Endothelial cell of umbilical vein (primary cell): ENCODE measurements at regions not wholly inside any gene's neighbourhood (a gene's known extent, or its start where the extent isn't known, plus 50 kb on each side); places are given as distances from the start of the nearest gene placed in this dataset.
"Not testable (repeated sequence)": the region's sequence is repeated elsewhere in the genome, so short reads cannot be mapped to it uniquely, and the experiment has no call there.

Source experiments
- BruUV-seq: library from RNA; stranded (reverse); fragments of 400-500 nt; replicated peaks from 2 replicates; lab custom pipeline; 2021; lab: Mats Ljungman, UMichigan
- CTCF ChIA-PET: fragments of 300-600, 350-600 bp; sonication (Branson Sonifier 250); formaldehyde crosslinking; loops from one replicate; lab custom pipeline; 2021; ENCODE audit warnings: antibody characterized with exemption, inconsistent platforms; lab: Charles Lee
- POLR2A ChIA-PET: fragments of 300-600, 350-600 bp; sonication (Branson Sonifier 250); formaldehyde crosslinking; loops from one replicate; lab custom pipeline; 2021; ENCODE audit warnings: antibody characterized with exemption, inconsistent platforms; lab: Charles Lee
- DNase-seq: peaks from one replicate; pipeline ENCODE4 v3.0.0-alpha.2; 2011; ENCODE audit warnings: low read depth, low spot score
- FAIRE-seq: peaks from 2 replicates; lab custom pipeline; 2011; peaks lifted over from hg19 to GRCh38; lab: Jason Lieb, UNC
- H2AFZ ChIP-seq: 2 replicates; pipeline ENCODE4 v1.6.0; 2012; ENCODE audit warnings: low read depth, low read length, control low read depth, inconsistent platforms
- H3K27ac ChIP-seq: 2 replicates; pipeline ENCODE4 v1.5.1; 2011; ENCODE audit warnings: low read depth, mild to moderate bottlenecking, control low read depth, low read length, moderate library complexity; ENCODE audit not compliant: insufficient read depth
- H3K27me3 ChIP-seq, 2 experiments: 2 replicates each; pipeline versions ENCODE4 v1.6.0 to v1.6.1; 2011; ENCODE audit warnings: low read length in 2 of 2, mixed read lengths in 1 of 2; ENCODE audit not compliant: control insufficient read depth in 2 of 2, insufficient read depth in 2 of 2
- H3K36me3 ChIP-seq, 2 experiments: 2 replicates in 1 of 2; 3 replicates in 1 of 2; pipeline ENCODE4 v1.5.1; 2011; ENCODE audit warnings: low read length in 2 of 2, mild to moderate bottlenecking in 1 of 2, moderate library complexity in 1 of 2; ENCODE audit not compliant: control insufficient read depth in 2 of 2, insufficient read depth in 2 of 2; ENCODE audit errors: extremely low read depth in 1 of 2
- H3K4me1 ChIP-seq: 3 replicates; pipeline ENCODE4 v1.5.1; 2011; ENCODE audit warnings: mild to moderate bottlenecking, low read length; ENCODE audit not compliant: control insufficient read depth, insufficient read depth; ENCODE audit errors: extremely low read depth
- H3K4me2 ChIP-seq: 2 replicates; pipeline ENCODE4 v1.6.1; 2011; ENCODE audit warnings: low read length, control low read depth, mixed read lengths; ENCODE audit not compliant: insufficient read depth
- H3K4me3 ChIP-seq, 3 experiments: fragments of 200-600 bp in 1 of 3; sonication (generic), shearing (Covaris generic) in 1 of 3; replicated peaks in 1 of 3; 2 replicates each; pipeline ENCODE4 v1.5.1; 2011 to 2016; ENCODE audit warnings: control low read depth in 3 of 3, low read length in 3 of 3, mild to moderate bottlenecking in 2 of 3, inconsistent platforms in 1 of 3, low read depth in 1 of 3, moderate library complexity in 1 of 3; ENCODE audit not compliant: insufficient read depth in 1 of 3
- H3K79me2 ChIP-seq: 2 replicates; pipeline ENCODE4 v1.6.0; 2012; ENCODE audit warnings: low read length, inconsistent platforms; ENCODE audit not compliant: control insufficient read depth, insufficient read depth
- H3K9ac ChIP-seq: replicated peaks from 2 replicates; pipeline ENCODE3; 2011; ENCODE audit warnings: low read length, control low read depth; ENCODE audit not compliant: insufficient read depth; ENCODE audit errors: extremely low read depth
- H3K9me1 ChIP-seq: replicated peaks from 3 replicates; pipeline ENCODE4 v1.6.0; 2011; ENCODE audit warnings: mild to moderate bottlenecking, low read length; ENCODE audit not compliant: control insufficient read depth, insufficient read depth; ENCODE audit errors: extremely low read depth
- H3K9me3 ChIP-seq: replicated peaks from 2 replicates; pipeline ENCODE4 v1.5.1; 2012; ENCODE audit warnings: low read length, inconsistent platforms; ENCODE audit not compliant: control insufficient read depth, insufficient read depth
- H4K20me1 ChIP-seq: replicated peaks from 2 replicates; pipeline ENCODE3; 2011; ENCODE audit warnings: mild to moderate bottlenecking, low read length; ENCODE audit not compliant: control insufficient read depth, insufficient read depth; ENCODE audit errors: extremely low read depth
- EZH2 ChIP-seq: IDR thresholded peaks from 2 replicates; pipeline ENCODE4 v1.6.1; 2012; ENCODE audit warnings: borderline replicate concordance, low read depth, mild to moderate bottlenecking, moderate library complexity, low read length, inconsistent platforms; ENCODE audit not compliant: severe bottlenecking
- GATA2 ChIP-seq: IDR thresholded peaks from 2 replicates; pipeline ENCODE4 v1.7.0; 2011; ENCODE audit warnings: low read depth, mild to moderate bottlenecking, moderate library complexity, mixed read lengths, low read length; ENCODE audit not compliant: insufficient read length, insufficient read depth
- JUN ChIP-seq: IDR thresholded peaks from 2 replicates; pipeline ENCODE4 v1.6.1; 2011; ENCODE audit warnings: borderline replicate concordance, low read depth; ENCODE audit not compliant: insufficient read length, insufficient read depth
- MAX ChIP-seq: IDR thresholded peaks from 2 replicates; pipeline ENCODE4 v1.6.1; 2011; ENCODE audit not compliant: insufficient read depth, insufficient read length
- POLR2A ChIP-seq: IDR thresholded peaks from 2 replicates; pipeline ENCODE4 v1.6.1; 2012; ENCODE audit warnings: low read depth, mild to moderate bottlenecking, control low read depth, low read length
- dilution Hi-C: fragments of 300-500 bp; cut with MboI; formaldehyde crosslinking; loops from one replicate; pipeline ENCODE4 v1.15.0; 2019; ENCODE audit warnings: low sequenced_read_pairs; ENCODE audit not compliant: extremely low pct_ligation_motif_present
- intact Hi-C: fragments of 100-400 bp; cut with micrococcal nuclease; formaldehyde crosslinking; loops from one replicate; pipeline ENCODE4 v1.10.0; 2022

- TF ChIP-seq EZH2, result no peak
- TF ChIP-seq MAX, result no peak
- no peak for TF ChIP-seq JUN
- TF ChIP-seq GATA2, result no peak
- no peak for TF ChIP-seq POLR2A
- FAIRE-seq, result no peak
Observed at GRCh38 chr3:144968750-144969350, 997.2 kb downstream of the DIPK2A start.

GRCh38 chr3:144984481-144984880 lies 1012.9 kb downstream of the DIPK2A start:
- H3K9ac ChIP-seq, FAIRE-seq, CTCF ChIA-PET, H3K4me3 ChIP-seq, H3K9me1 ChIP-seq, H2AFZ ChIP-seq, H3K4me1 ChIP-seq, H4K20me1 ChIP-seq, POLR2A ChIA-PET, H3K27me3 ChIP-seq, H3K36me3 ChIP-seq, H3K4me2 ChIP-seq, H3K9me3 ChIP-seq, H3K27ac ChIP-seq, dilution Hi-C loops, DNase-seq, BruUV-seq, intact Hi-C loops, H3K79me2 ChIP-seq: not testable (repeated sequence)

More at GRCh38 chr3:144968750-144969350, 997.2 kb downstream of the DIPK2A start:
- ChIA-PET POLR2A (no interaction called here), CTCF (no interaction called here)
- intact Hi-C loops (no loop called here), dilution Hi-C loops (no loop called here)
- no peaks in the 10 kb centered on the region for H3K9me3 ChIP-seq
- no peaks in the 10 kb centered on the region for H3K36me3 ChIP-seq
- H3K4me2 ChIP-seq, result no peak overlapping the region
- BruUV-seq, result no TSS peak
- DNase-seq, result no peak
- H2AFZ ChIP-seq, result no peak overlapping the region
- no peaks in the 10 kb centered on the region for H3K9me1 ChIP-seq
- no peak overlapping the region for H3K4me3 ChIP-seq
- no peaks in the 10 kb centered on the region for H4K20me1 ChIP-seq
- no peak overlapping the region for H3K9ac ChIP-seq
- no peak overlapping the region for H3K27ac ChIP-seq
- no peaks in the 10 kb centered on the region for H3K27me3 ChIP-seq
- H3K4me1 ChIP-seq, result no peaks in the 10 kb centered on the region
- H3K79me2 ChIP-seq, result no peaks in the 10 kb centered on the region
